ENCODE measurements at regions not wholly inside any gene's neighbourhood (a gene's known extent, or its start where the extent isn't known, plus 50 kb on each side); places are given as distances from the start of the nearest gene placed in this dataset.

DNA sequence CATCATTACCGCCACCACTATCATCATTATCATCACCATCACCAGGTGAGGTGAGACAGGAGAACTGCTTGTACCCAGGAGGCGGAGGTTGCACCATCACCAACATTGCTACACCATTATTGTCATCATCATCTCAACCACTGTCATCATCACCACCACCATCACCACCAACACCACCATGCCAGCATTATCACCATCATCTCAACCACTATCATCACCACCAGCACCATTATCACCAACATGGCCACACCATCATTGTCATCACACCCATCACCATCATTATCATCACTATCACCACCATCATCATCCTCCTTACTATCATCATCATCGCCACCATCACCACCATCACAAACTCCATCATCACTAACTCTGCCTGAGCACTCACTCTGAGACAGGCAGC lies 661.8 kb upstream of the DEFB115 start:
- TF ChIP-seq, protein P1, sequence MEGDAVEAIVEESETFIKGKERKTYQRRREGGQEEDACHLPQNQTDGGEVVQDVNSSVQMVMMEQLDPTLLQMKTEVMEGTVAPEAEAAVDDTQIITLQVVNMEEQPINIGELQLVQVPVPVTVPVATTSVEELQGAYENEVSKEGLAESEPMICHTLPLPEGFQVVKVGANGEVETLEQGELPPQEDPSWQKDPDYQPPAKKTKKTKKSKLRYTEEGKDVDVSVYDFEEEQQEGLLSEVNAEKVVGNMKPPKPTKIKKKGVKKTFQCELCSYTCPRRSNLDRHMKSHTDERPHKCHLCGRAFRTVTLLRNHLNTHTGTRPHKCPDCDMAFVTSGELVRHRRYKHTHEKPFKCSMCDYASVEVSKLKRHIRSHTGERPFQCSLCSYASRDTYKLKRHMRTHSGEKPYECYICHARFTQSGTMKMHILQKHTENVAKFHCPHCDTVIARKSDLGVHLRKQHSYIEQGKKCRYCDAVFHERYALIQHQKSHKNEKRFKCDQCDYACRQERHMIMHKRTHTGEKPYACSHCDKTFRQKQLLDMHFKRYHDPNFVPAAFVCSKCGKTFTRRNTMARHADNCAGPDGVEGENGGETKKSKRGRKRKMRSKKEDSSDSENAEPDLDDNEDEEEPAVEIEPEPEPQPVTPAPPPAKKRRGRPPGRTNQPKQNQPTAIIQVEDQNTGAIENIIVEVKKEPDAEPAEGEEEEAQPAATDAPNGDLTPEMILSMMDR (IDR thresholded peaks at IDR 0.05; ENCODE audit: borderline replicate concordance, extremely low read depth, low read length, poor library complexity, severe bottlenecking) = no peak
- TF ChIP-seq EZH2 (IDR thresholded peaks at IDR 0.05; ENCODE audit: borderline replicate concordance, low read depth, low read length, severe bottlenecking) = no peak

Measured in DND-41 (cell line).